Right renal pelvis (tissue), 4 donors: ENCODE measurements at regions not wholly inside any gene's neighbourhood (a gene's known extent, or its start where the extent isn't known, plus 50 kb on each side); places are given as distances from the start of the nearest gene placed in this dataset.

Experiments used
- DNase-seq, 4 donors: peaks; one replicate each; pipeline ENCODE4 v3.0.0-alpha.2; 2013; ENCODE audit warnings: low read depth in 4 of 4, low spot score in 3 of 4, missing footprints in 1 of 4

DNA sequence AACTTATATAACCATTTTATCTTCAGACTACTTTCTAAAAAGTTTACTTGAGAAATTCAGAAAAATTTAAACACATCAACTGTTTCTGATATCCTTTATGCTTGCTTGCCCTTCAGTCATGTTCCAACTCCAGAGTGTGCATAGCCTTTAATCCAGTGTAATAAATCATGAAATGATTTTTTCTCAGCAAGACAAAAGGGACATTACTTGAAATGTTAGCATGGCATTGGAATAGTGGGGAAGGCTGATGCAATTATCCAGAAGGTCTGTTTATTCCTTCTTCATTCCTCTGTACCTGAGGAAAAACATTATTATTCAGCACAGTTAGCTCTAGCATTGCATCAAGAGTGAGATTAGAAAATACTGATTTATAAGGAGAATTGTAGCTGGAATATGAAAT is 209.9 kb downstream of the SLC7A11 start:
- DNase-seq: no peak

DNA sequence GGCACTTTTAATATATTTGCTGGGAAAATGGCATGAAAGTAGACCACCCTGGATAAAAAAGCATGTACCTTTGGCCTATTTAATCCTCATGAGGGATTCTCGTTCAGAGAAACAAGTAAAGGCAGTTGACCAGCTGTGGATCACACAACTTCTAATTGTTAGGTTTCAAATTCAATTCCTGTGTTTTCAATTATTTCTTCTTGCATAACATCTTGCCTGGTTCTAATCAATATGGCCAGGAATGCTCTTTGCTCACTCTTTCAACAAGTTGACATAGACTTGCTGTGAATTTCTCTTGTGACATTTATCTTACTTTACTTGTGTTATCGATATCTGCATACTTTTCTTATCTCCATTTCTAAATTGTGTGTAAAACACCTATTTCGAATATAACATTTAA is 211.8 kb downstream of the SLC7A11 start:
- DNase-seq: no peak

DNA sequence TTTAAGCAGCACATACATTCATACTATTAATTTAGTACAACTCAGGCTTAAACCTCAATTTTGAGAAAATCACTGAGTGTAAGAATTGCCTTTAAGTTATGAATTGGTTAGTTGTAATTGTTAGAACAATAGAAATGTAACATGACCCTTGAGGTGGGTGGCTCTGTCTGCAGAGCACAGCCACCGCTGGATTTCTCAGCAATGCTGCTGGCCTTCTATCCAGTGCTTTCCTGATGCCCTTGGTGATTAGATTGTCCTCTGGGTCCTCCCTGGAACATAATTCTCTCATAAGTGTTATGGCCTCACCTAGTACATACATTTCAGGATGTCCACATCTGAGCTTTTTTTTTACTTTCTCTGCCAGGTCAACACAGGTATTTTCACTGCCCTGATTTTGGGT is 213.2 kb downstream of the SLC7A11 start:
- no peak for DNase-seq

DNA sequence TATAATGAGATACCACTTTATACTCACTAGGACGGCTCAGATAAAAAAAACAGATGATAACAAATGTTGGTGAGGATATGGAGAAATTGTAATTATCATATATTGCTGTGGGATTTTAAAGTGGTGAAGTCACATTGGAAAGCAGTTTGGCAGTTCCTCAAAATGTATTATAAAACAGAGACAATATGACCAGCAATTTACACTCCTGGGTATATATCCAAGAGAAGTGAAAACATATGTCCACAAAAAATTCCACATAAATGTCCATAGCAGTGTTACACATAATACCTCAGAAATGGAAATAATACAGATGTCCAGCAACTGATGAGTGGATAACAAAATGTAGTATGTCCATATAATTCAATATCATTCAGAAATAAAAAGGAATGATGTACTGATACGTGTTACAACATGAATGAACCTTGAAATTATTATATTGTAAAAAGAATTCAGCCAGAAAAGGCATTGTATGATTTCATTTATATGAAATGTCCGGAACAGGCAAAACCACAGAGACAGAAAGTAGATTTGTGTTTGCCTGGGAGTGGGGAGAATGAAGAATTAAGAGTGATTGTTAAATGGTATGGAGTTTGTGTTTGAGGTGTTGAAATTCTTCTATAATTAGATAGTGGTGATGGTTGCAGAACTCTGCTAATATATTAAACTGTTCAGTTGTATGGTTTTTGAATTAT is 220.9 kb downstream of the SLC7A11 start:
- no peak for DNase-seq

DNA sequence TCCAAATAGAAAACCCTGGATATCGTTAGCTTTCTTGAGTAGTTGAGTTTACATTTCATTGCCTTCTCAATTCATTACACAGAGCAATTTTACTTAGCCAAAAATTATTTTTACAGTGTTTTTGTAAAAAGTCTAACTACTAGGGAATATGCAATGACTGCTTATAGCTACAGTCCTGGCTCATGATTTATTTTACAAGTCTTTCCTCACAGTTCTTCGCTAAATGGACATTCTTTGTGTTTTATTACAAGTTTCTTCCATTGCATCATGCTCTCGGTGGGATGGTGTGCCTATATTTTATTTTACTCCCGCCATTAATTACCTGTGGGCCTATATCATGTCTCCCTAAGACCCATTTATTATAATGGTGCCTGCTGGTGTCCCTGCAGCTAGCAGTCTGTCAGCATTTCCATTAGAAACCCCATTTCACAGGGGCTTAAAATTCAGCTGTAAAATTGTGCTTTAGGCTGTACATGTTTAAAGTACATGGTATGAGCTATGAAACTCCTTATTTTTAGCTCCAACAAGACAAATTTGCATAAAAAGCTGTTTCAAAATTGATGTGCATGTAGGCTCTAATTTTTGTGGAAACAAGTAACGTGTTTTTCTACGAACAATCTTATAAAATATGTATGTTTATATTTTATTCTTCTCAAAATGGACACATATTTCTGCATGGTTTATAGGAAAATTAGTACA is 227.4 kb downstream of the SLC7A11 start:
- no peak for DNase-seq

DNA sequence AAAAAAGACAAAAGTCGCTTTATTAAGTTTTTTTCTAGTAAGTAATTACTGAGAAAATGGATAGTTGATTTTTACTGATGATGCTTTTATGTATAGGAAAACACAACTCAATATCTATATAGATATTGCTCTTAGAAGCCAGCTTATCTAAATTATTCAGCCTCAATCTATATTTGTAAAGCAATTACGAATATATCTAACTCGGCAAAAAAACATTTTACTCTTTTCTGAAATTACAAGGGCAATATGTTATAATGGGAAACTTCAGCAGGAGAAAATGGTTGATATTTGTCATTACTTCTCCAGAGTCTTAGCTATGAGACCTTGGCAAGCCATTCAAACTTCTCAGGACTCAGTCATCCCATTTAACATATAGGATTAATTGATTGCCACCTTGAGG is 228.5 kb downstream of the SLC7A11 start:
- no peak for DNase-seq

DNA sequence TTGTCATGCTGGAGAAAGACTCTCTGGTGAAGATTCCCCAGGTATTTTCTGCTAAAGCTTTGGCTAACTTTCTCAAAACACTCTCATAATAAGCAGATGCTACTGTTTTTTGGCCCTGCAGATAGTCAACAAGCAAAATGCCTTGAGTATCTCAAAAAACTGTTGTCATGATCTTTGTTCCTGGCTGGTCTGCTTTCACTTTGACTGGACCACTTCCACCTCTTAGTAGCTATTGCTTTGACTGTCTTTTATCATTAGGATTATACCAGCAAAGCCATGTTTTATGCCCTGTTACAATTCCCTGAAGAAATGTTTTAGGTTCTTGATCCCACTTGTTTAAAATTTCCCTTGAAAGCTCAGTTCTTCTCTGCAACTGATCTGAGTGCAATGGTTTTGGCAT is 231.5 kb downstream of the SLC7A11 start:
- no peak for DNase-seq

DNA sequence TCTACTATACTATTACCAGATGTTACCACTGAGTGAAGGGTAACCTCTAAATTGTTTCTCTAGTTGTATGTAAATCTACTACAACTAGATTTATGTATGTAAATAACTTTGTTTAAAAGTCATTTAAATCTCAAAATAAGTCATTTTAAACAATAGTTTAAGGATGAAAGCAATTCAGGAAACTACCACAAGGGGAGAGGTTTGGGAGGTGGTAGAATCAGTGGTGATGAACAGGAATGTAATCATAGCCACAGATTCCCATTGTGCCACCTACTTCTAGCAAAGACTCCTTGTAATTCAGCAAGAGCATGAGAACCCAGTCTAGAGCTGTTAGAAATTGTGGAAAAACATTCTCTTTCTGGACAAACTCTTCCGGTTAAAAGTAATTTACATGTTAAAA is 234.6 kb downstream of the SLC7A11 start:
- no peak for DNase-seq

DNA sequence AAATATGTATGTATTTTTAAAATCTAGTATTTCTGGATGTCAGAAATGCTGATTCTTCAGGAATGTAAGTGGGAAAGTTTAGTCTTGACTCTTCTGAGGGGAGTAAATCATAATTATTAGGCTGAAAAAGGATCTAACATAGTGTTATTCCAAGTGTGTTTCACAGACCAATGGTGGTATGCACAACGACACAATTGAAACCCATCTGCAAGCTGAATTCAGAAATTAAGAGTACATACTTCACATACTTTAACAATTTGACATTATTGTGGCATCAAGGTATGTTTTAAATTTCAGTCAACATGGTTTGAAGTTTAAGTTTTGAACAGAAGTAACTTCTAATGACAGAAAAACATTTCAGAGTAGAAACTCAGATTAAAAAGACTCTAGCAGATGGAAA is 236.7 kb downstream of the SLC7A11 start:
- no peak for DNase-seq

DNA sequence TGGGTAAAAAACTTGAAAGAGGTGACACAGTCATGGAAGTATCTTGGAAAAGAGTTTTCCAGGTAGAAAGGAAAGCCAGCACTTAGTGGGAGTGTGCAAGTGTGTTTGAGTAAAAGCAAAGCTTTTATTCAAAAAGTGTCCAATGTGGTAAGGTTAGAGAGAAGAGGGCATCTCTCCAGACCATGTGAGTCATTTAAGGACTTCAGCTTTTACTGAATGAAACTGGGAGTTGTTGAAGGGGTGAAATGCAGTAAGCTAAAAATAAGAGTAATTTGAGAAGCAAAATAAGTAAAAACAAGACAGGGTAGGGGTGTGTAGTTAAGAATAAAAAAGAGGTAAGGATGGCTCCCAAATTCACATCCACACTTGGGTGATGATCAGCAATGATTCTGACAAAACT is 238.9 kb downstream of the SLC7A11 start:
- no peak for DNase-seq

DNA sequence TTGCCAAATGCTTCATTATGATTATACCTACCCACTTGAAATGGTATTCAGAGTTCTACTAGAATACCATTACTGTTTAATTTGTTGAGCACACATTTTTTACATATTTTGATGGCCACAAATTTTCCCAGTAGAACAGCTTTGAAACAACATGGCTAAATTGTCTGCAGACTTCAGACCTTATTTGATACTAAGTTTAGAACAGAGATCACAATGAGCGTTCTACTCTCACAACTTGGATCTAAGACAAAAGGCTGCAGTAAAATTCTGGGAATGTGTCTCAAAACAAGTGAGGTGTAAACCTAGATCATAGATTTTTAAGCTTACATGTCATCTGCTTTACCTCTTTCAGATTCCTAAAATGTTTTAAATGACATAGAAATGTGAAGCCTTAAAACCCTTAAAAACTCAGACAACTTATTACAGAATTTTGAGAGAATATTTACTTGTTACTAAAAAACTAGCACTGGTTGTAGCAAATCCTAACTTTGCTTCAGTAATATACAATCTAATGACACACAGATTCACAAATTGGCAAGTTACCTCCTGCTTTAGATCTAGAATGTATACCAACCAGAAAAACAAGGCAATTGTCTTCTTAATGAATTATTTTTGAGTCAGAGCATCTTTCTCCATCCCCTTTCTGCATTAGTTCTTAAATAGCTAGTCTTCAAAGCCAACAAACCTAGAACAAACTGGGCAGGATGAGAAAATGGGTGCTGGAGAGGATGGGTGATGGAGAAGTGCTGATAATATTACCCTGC is 243.3 kb downstream of the SLC7A11 start:
- no peak for DNase-seq

DNA sequence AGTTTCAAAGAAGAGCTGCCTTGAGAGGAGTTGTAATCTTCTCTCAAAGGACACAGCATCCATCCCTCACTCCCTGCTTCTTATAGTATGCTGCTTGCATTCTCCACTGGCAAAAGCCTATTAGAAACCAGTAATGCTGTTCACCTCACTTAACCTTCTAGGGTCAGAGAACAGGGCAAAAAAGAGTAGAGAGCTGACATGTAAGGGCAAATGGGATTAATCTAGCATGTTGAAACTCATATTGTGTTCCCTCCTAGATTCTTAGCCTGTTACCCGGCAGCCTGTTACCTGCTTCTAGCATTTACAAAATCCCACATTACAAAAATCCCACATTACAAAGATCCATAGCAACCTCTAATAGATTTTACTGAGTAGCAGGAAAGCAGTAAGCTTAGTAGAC is 244.7 kb downstream of the SLC7A11 start:
- DNase-seq: no peak

DNA sequence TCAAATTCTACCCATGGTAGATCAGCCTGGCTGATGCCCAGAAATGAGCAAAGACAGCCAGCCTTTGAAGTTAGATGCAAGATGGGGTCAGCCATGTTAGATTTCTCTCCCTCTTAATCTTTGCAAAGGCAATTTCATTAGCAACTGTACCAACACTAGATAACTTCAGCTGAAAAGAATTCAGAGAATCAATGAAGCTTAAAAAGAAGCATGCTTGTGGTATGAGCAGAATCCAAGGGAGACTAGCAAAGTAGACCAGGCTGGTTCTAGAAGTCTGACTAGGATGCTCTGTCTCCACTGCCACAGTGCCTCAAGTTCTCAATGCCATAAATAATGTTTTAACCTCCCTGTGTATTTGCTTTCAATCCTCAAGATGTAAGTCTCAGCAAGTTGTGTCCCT is 247.3 kb downstream of the SLC7A11 start:
- no peak for DNase-seq

DNA sequence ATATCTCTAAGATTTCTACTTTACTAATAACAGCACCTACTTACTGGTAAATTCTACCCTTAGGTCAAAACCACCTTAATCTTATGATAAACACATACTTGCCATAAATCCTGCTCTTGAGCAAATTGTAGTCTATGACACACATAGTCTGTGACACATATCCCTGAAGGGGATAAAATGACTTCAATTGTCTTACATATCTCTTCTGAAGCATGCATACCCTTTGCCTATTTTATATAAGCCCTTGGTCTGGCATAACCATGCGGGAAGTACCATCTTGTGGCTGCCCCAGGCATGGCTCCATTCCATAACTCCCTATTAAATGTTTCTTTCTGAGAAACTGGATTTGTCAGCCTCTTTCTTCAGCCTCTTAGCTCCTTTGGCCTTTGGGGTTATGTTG is 248.9 kb downstream of the SLC7A11 start:
- DNase-seq: no peak

DNA sequence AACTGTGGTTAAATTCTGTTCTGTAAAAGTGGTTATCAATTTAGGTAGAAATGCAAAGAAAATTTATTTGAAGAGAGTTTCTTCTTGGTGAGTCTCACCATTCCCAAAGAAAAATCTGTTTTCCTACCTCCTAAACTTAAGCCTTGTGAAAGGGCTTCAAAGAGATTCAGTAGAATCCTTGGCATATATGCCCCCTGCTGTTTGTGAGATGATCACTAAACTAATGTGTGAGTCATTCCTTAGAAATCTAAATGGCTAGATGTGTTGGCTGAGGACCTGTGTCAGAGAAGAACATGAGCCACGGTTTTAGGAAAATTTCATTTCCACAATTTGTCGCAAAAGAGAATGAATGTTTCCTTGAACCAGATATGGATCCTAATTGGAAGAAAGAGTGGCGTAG is 260.9 kb downstream of the SLC7A11 start:
- DNase-seq: no peak

DNA sequence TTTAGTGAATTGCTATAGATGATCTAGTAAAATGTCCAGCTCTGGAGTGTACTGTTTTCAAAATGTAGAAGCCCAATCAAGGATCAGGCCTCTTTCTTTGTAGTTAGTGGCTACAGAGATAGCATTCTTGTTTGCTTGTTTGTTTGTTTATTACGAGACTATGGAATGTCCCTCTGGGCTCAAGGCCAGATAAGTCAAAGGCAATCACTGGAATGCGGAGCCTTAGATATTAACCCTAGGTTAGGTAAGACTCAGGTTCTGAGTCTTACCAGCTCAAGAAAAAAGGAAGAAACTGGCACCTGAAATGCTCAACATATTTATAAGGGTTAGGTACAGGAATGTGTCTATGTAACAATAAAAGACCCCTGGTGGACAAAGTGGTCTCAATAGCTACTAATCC is 261.5 kb downstream of the SLC7A11 start:
- no peak for DNase-seq

DNA sequence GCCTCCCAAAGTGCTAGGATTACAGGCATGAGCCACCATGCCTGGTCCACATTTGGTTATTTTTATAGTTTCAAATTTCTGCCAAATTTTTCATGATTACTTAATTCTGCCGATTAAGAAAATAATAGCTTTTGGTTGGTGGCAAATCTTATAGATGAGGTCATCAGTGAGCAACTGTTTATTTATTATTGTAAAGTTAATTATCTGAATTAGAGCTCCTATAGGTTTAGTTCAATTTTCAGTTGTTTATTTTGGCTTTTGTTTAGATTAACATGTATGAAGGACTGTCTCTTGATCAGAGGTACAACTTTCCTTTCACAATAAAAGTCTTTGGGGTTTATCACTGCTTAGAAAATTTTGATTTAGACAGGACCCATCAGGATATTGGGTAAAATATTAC is 262.2 kb downstream of the SLC7A11 start:
- DNase-seq: no peak

DNA sequence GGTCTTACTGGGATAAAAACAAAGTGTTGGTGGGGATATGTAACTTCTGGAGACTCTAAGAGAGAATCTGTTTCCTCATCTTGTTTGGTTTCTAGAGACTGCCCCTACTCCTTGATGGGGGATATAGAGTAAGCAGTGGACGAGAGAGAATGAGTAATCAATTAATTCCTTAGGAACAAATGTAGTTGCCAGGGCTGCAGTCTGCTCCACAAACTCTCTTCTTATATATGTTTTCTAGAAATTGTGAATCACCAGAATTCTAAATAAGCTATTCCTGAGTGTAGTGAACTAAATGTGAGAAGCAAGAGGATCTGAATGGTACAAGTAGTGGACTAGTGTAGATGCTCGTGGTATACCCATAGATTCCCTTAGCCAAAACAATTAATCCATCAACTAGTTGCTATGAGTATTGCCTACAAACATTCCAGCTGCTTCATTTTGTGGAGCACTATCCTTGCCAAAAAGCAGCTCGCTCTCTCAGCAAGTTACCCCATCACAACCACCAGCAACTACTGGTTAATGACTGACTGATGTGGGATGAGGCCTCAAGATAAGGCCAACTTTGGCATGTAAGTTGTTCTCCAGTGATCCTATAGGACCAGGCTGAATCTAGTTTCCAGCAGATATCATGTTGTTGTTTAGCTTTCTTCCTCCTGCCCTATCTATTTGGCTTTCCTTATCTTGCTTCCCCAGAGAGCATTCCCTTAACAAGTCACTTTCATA is 273.0 kb downstream of the SLC7A11 start:
- DNase-seq: no peak

DNA sequence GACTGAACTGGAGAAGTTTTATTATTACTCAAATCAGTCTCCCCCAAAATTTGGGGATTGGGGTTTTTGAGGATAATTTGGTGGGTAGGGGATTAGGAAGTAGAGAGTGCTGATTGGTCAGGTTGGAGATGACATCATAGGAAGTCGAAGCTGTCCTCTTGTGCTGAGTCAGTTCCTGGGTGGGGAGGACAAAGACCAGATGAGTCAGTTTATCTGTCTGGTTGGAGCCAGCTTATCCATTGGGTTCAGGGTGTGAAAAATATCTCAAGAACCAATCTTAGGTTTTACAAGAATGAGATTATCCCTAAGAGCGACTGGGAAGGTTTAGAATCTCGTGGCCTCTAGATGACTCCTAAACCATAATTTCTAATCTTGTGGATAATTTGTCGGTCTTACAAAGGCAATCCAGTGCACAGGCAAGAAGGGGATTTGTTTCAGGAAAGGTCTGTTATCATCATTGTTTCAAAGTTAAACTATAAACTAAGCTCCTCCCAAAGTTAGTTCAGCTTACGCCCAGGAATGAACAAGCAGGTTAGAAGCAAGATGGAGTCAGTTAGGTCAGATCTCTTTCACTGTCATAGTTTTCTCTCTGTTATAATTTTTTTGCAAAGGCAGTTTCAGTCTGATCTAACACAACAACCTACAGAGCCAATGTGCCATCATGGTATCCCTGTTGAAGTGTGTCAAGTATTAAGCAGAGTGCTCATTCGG is 274.5 kb downstream of the SLC7A11 start:
- no peak for DNase-seq

DNA sequence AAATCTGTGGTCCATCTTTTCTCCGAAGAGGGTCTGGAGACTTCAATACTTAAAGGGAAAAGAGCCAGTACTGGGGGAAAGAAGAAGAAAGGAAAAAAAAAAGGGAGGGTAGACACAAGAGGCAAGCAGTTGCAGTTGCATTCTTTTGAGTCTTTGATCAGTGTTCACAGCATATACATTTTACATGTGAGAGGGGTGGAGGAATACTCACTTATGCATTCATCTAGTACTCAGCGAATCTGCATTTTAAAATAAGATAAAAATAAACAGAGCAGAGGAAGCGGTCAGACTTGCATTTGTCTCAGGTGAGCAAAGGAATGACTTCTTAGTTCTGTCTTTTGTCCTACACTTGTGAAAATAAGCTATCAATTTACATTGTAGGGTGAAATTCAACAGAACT is 275.6 kb downstream of the SLC7A11 start:
- DNase-seq: no peak

DNA sequence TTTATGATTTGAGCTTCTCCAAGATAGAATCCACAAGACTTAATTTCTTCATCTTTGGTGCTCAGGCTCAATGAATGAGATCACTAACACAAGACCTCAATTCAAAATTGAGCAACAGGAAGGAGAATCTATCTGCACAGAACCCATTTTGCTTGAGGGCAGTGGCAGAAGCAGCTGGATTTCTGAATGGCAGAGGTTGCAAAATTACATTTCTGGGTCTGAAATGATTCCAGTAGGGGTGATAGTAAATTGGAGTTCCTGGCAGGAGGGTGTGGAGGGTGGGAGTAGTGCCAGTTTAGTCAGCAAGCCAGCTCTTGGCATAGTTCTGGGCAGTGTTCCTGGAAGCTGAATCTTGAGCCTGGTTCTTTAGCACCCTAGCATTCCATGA is 281.1 kb downstream of the SLC7A11 start:
- DNase-seq: no peak
